ENCODE measurements at regions not wholly inside any gene's neighbourhood (a gene's known extent, or its start where the extent isn't known, plus 50 kb on each side); places are given as distances from the start of the nearest gene placed in this dataset.

DNA sequence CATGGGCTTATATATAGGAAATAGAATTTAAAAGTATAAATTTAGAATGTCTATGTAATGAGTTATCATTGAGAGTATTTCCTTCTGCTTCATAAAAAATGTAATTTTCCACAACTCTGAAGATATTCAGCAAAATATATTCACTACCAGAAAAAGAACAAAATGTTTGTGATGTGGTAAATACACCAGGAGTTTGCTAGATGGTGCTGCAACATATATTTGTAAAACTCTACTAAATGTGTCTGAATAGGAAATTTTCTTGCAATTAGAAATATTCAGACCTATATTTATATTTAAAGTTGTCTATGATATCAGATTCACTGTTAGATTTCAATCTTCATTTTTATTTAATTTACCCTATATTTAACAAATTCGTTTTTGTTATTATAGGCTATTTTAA, 201.1 kb downstream of the PPP1R3A start:
- H3K36me3 ChIP-seq (ENCODE audit: control insufficient read depth in 2 of 2, insufficient read depth in 2 of 2, low read length in 1 of 2): no peaks in the 10 kb centered on the region
- ChIA-PET RAD21 (ENCODE audit: unreplicated experiment) (no interaction called here), CTCF (interaction anchor here (1.6 to 1.8 kb wide), 2 partner anchors 10 to 15 kb away, joined by 4 to 8 read pairs; no protein-coding TSS in a partner anchor), POLR2A (interaction anchor here (0.5 kb wide), 1 partner anchor 1492 kb away, joined by 8 read pairs; no protein-coding TSS in a partner anchor), SMC1A (ENCODE audit: uncharacterized antibody, unreplicated experiment) (no interaction called here)
- H3K4me3 ChIP-seq: no peak overlapping the region
- H3K79me2 ChIP-seq (ENCODE audit: control insufficient read depth, insufficient read depth, low read length): no peaks in the 10 kb centered on the region
- no peak overlapping the region for H3K9ac ChIP-seq (ENCODE audit: control insufficient read depth, insufficient read depth, low read length)
- no peaks in the 10 kb centered on the region for H3K9me3 ChIP-seq (replicated peaks; ENCODE audit: control insufficient read depth, insufficient read depth, low read length)
- intact Hi-C loops (cut with micrococcal nuclease; ENCODE audit: unreplicated experiment) (no loop called here), in situ Hi-C loops (cut with MboI) (no loop called here)
- DNase-seq (ENCODE audit: low read depth, low spot score) (no peak), FAIRE-seq (no peak), ATAC-seq (no peak)
- TF ChIP-seq, protein P1, sequence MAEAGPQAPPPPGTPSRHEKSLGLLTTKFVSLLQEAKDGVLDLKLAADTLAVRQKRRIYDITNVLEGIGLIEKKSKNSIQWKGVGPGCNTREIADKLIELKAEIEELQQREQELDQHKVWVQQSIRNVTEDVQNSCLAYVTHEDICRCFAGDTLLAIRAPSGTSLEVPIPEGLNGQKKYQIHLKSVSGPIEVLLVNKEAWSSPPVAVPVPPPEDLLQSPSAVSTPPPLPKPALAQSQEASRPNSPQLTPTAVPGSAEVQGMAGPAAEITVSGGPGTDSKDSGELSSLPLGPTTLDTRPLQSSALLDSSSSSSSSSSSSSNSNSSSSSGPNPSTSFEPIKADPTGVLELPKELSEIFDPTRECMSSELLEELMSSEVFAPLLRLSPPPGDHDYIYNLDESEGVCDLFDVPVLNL (IDR thresholded peaks at IDR 0.05; ENCODE audit: low read depth, low read length): no peak
- TF ChIP-seq NR2C1 (IDR thresholded peaks at IDR 0.05) (no peak), LARP7 (IDR thresholded peaks at IDR 0.05) (no peak), HDAC2 (IDR thresholded peaks at IDR 0.05) (no peak), ZSCAN29 (IDR thresholded peaks at IDR 0.05) (no peak), RCOR1 (conservative IDR thresholded peaks at IDR 0.05; ENCODE audit: low read depth, low read length) (no peak), NR2F1 (conservative IDR thresholded peaks at IDR 0.05) (no peak), FOXK2 (IDR thresholded peaks at IDR 0.05) (no peak), SP1 (IDR thresholded peaks at IDR 0.05; ENCODE audit: low read depth, low read length) (no peak), CHD4 (IDR thresholded peaks at IDR 0.05) (no peak), RB1 (IDR thresholded peaks at IDR 0.05; ENCODE audit: borderline replicate concordance) (no peak), PAX5 (IDR thresholded peaks at IDR 0.05; ENCODE audit: borderline replicate concordance, low read depth, low read length) (no peak), MYB (IDR thresholded peaks at IDR 0.05; ENCODE audit: borderline replicate concordance, low read depth, low read length) (no peak)
- TF ChIP-seq, protein P2, sequence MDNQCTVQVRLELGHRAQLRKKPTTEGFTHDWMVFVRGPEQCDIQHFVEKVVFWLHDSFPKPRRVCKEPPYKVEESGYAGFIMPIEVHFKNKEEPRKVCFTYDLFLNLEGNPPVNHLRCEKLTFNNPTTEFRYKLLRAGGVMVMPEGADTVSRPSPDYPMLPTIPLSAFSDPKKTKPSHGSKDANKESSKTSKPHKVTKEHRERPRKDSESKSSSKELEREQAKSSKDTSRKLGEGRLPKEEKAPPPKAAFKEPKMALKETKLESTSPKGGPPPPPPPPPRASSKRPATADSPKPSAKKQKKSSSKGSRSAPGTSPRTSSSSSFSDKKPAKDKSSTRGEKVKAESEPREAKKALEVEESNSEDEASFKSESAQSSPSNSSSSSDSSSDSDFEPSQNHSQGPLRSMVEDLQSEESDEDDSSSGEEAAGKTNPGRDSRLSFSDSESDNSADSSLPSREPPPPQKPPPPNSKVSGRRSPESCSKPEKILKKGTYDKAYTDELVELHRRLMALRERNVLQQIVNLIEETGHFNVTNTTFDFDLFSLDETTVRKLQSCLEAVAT (IDR thresholded peaks at IDR 0.05): no peak
- TF ChIP-seq, protein P3, sequence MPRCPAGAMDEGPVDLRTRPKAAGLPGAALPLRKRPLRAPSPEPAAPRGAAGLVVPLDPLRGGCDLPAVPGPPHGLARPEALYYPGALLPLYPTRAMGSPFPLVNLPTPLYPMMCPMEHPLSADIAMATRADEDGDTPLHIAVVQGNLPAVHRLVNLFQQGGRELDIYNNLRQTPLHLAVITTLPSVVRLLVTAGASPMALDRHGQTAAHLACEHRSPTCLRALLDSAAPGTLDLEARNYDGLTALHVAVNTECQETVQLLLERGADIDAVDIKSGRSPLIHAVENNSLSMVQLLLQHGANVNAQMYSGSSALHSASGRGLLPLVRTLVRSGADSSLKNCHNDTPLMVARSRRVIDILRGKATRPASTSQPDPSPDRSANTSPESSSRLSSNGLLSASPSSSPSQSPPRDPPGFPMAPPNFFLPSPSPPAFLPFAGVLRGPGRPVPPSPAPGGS (IDR thresholded peaks at IDR 0.05; ENCODE audit: borderline replicate concordance, insufficient read depth, low read depth, low read length, poor library complexity, severe bottlenecking): no peak
- TF ChIP-seq, protein P4, sequence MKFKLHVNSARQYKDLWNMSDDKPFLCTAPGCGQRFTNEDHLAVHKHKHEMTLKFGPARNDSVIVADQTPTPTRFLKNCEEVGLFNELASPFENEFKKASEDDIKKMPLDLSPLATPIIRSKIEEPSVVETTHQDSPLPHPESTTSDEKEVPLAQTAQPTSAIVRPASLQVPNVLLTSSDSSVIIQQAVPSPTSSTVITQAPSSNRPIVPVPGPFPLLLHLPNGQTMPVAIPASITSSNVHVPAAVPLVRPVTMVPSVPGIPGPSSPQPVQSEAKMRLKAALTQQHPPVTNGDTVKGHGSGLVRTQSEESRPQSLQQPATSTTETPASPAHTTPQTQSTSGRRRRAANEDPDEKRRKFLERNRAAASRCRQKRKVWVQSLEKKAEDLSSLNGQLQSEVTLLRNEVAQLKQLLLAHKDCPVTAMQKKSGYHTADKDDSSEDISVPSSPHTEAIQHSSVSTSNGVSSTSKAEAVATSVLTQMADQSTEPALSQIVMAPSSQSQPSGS (IDR thresholded peaks at IDR 0.05; ENCODE audit: low read length): no peak
- TF ChIP-seq, protein P5, sequence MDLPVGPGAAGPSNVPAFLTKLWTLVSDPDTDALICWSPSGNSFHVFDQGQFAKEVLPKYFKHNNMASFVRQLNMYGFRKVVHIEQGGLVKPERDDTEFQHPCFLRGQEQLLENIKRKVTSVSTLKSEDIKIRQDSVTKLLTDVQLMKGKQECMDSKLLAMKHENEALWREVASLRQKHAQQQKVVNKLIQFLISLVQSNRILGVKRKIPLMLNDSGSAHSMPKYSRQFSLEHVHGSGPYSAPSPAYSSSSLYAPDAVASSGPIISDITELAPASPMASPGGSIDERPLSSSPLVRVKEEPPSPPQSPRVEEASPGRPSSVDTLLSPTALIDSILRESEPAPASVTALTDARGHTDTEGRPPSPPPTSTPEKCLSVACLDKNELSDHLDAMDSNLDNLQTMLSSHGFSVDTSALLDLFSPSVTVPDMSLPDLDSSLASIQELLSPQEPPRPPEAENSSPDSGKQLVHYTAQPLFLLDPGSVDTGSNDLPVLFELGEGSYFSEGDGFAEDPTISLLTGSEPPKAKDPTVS (IDR thresholded peaks at IDR 0.05; ENCODE audit: low read depth, low read length): no peak
- WGBS (ENCODE audit: insufficient coverage, insufficient replicate concordance, low lambda C conversion rate, missing lambda C conversion rate): 0% methylated on average over 1 of the region's 1 CpG
- H3K27me3 ChIP-seq (replicated peaks in 1 of 2; ENCODE audit: control insufficient read depth in 2 of 2, insufficient read depth in 2 of 2, low read length in 1 of 2): no peaks in the 10 kb centered on the region
- BruUV-seq (replicated peaks): no TSS peak
- H3K4me1 ChIP-seq (ENCODE audit: control insufficient read depth, insufficient read depth, low read length): no peaks in the 10 kb centered on the region
- no peaks in the 10 kb centered on the region for H4K20me1 ChIP-seq (ENCODE audit: control insufficient read depth, insufficient read depth)
- H3K4me2 ChIP-seq (ENCODE audit: control insufficient read depth, insufficient read depth): no peak overlapping the region
- H3K27ac ChIP-seq (ENCODE audit: control insufficient read depth, insufficient read depth): no peak overlapping the region
- H2AFZ ChIP-seq (ENCODE audit: control insufficient read depth, low read depth, low read length): no peak overlapping the region
